Left forelimb (tissue), 1 donor: ENCODE measurements at regions not wholly inside any gene's neighbourhood (a gene's known extent, or its start where the extent isn't known, plus 50 kb on each side); places are given as distances from the start of the nearest gene placed in this dataset.

ENCODE experiments used
- DNase-seq: peaks from one replicate; pipeline ENCODE4 v3.0.0-alpha.2; 2018; ENCODE audit warnings: low spot score

- no peak for DNase-seq
Observed at GRCh38 chr13:40480012-40480914, 186.2 kb downstream of the FOXO1 start.

GRCh38 chr13:40480915-40481516 lies 185.4 kb downstream of the FOXO1 start:
- DNase-seq: no peak

- no peak for DNase-seq
Observed at GRCh38 chr13:40483601-40484000, 182.8 kb downstream of the FOXO1 start.

- DNase-seq: no peak
Observed at GRCh38 chr13:40484101-40484800, 182.2 kb downstream of the FOXO1 start.

- no peak for DNase-seq
Observed at GRCh38 chr13:40484974-40485373, 181.5 kb downstream of the FOXO1 start.

- DNase-seq: no peak
Observed at GRCh38 chr13:40485611-40486517, 180.6 kb downstream of the FOXO1 start.

- DNase-seq: no peak
Observed at GRCh38 chr13:40486518-40487163, 179.8 kb downstream of the FOXO1 start.

GRCh38 chr13:40488869-40489391 lies 177.5 kb downstream of the FOXO1 start:
- DNase-seq: no peak

- no peak for DNase-seq
Observed at GRCh38 chr13:40490086-40490758, 176.2 kb downstream of the FOXO1 start.

GRCh38 chr13:40492511-40492910 lies 173.9 kb downstream of the FOXO1 start:
- DNase-seq: no peak

GRCh38 chr13:40494513-40494912 lies 171.9 kb downstream of the FOXO1 start:
- DNase-seq: no peak

GRCh38 chr13:40494946-40495620 lies 171.4 kb downstream of the FOXO1 start:
- DNase-seq: no peak

- DNase-seq: no peak
Observed at GRCh38 chr13:40495621-40496001, 170.8 kb downstream of the FOXO1 start.

- DNase-seq: no peak
Observed at GRCh38 chr13:40496035-40496810, 170.2 kb downstream of the FOXO1 start.

- no peak for DNase-seq
Observed at GRCh38 chr13:40498461-40498860, 168.0 kb downstream of the FOXO1 start.

GRCh38 chr13:40502236-40502635 lies 164.2 kb downstream of the FOXO1 start:
- peak; percentile 6 for DNase-seq

- DNase-seq: peak; percentile 9
Observed at GRCh38 chr13:40503011-40503410, 163.4 kb downstream of the FOXO1 start.

GRCh38 chr13:40503966-40504591 lies 162.4 kb downstream of the FOXO1 start:
- DNase-seq: peak; percentile 25

- peak; percentile 17 for DNase-seq
Observed at GRCh38 chr13:40504641-40505040, 161.8 kb downstream of the FOXO1 start.
